HCT116 (cell line): ENCODE measurements at regions not wholly inside any gene's neighbourhood (a gene's known extent, or its start where the extent isn't known, plus 50 kb on each side); places are given as distances from the start of the nearest gene placed in this dataset.

Experiments used
- ATAC-seq: fragments of 200-7000 bp; cut with Tn5 transposase; 2 replicates; pipeline ENCODE4 v1.9.1; 2020; ENCODE audit warnings: mild to moderate bottlenecking, moderate library complexity
- BruUV-seq: library from RNA; stranded (reverse); fragments of 400-500 nt; replicated peaks from 2 replicates; lab custom pipeline; 2021; lab: Mats Ljungman, UMichigan
- CTCF ChIA-PET: fragments of 300-600 bp; sonication (Branson Sonifier 250); formaldehyde crosslinking; loops from one replicate; lab custom pipeline; 2021; ENCODE audit warnings: antibody characterized with exemption; lab: Charles Lee
- POLR2A ChIA-PET: fragments of 300-600, 350-600 bp; sonication (Branson Sonifier 250); formaldehyde crosslinking; loops from one replicate; lab custom pipeline; 2021; ENCODE audit warnings: antibody characterized with exemption; lab: Charles Lee
- RAD21 ChIA-PET, 2 experiments: fragments of 300-600 bp; sonication (Branson Sonifier 250); formaldehyde crosslinking; loops; one replicate each; lab custom pipeline; 2023; ENCODE audit warnings: low total read pairs in 2 of 2; ENCODE audit not compliant: uncharacterized antibody in 2 of 2, unreplicated experiment in 2 of 2, low non-redundant PET in 1 of 2; lab: Charles Lee
- DNase-seq: peaks from one replicate; pipeline ENCODE4 v3.0.0-alpha.2; 2010; ENCODE audit warnings: low read depth, low spot score
- H2AFZ ChIP-seq: fragments of 200-600 bp; shearing (Covaris generic), sonication (generic); 2 replicates; pipeline ENCODE4 v1.6.1; 2017; ENCODE audit warnings: low read depth, mixed run types, mixed read lengths, antibody characterized with exemption, low read length; ENCODE audit not compliant: poor library complexity, severe bottlenecking
- H3K27ac ChIP-seq: 2 replicates; pipeline ENCODE4 v1.5.1; 2012; ENCODE audit warnings: low read depth, low read length
- H3K27me3 ChIP-seq: fragments of 200-600 bp; sonication (generic); 2 replicates; pipeline ENCODE4 v1.6.1; 2016; ENCODE audit warnings: mixed run types, low read length, mixed read lengths; ENCODE audit not compliant: insufficient read depth
- H3K36me3 ChIP-seq, 2 experiments: fragments of 200-500 bp in 1 of 2; fragments of 200-600 bp in 1 of 2; sonication (Bioruptor generic) in 1 of 2; sonication (generic) in 1 of 2; 2 replicates each; pipeline versions ENCODE4 v1.5.1 to v1.6.1; 2014 to 2016; ENCODE audit warnings: low read length in 2 of 2, inconsistent platforms in 1 of 2, mixed read lengths in 1 of 2, mixed run types in 1 of 2; ENCODE audit not compliant: insufficient read depth in 2 of 2, control insufficient read depth in 1 of 2
- H3K4me1 ChIP-seq, 2 experiments: fragments of 200-600 bp in 1 of 2; sonication (generic) in 1 of 2; 2 replicates each; pipeline versions ENCODE4 v1.5.1 to v1.6.1; 2012 to 2017; ENCODE audit warnings: low read length in 2 of 2, inconsistent platforms in 1 of 2, mild to moderate bottlenecking in 1 of 2, mixed read lengths in 1 of 2, mixed run types in 1 of 2, moderate library complexity in 1 of 2; ENCODE audit not compliant: insufficient read depth in 2 of 2, control insufficient read depth in 1 of 2
- H3K4me2 ChIP-seq: fragments of 200-600 bp; sonication (generic); 2 replicates; pipeline ENCODE4 v1.6.1; 2017; ENCODE audit warnings: mixed run types, low read length, mixed read lengths
- H3K4me3 ChIP-seq, 2 experiments: fragments of 200-600 bp in 1 of 2; sonication (generic) in 1 of 2; replicated peaks in 1 of 2; 2 replicates each; pipeline ENCODE4 v1.5.1; 2011 to 2016; ENCODE audit warnings: low read length in 2 of 2, control low read depth in 1 of 2, low read depth in 1 of 2, mild to moderate bottlenecking in 1 of 2, mixed read lengths in 1 of 2, mixed run types in 1 of 2
- H3K79me2 ChIP-seq: fragments of 200-600 bp; sonication (generic); 2 replicates; pipeline ENCODE4 v1.6.1; 2017; ENCODE audit warnings: mild to moderate bottlenecking, mixed run types, low read length, moderate library complexity, mixed read lengths; ENCODE audit not compliant: insufficient read depth
- H3K9ac ChIP-seq: fragments of 200-600 bp; sonication (generic); 2 replicates; pipeline ENCODE4 v1.6.1; 2016; ENCODE audit warnings: low read length, mixed read lengths
- H3K9me2 ChIP-seq: fragments of 200-600 bp; sonication (generic), shearing (Covaris generic); 2 replicates; pipeline ENCODE4 v1.6.1; 2017; ENCODE audit warnings: mixed run types, mild to moderate bottlenecking, moderate library complexity; ENCODE audit not compliant: insufficient read depth
- H3K9me3 ChIP-seq, 2 experiments: fragments of 200-500 bp in 1 of 2; fragments of 200-600 bp in 1 of 2; sonication (Bioruptor generic) in 1 of 2; sonication (generic) in 1 of 2; 2 replicates each; pipeline ENCODE4 v1.6.1; 2014 to 2017; ENCODE audit warnings: low read length in 2 of 2, mixed read lengths in 2 of 2, inconsistent platforms in 1 of 2, low read depth in 1 of 2, mild to moderate bottlenecking in 1 of 2, mixed run types in 1 of 2, moderate library complexity in 1 of 2; ENCODE audit not compliant: control insufficient read depth in 1 of 2, insufficient read depth in 1 of 2
- H4K20me1 ChIP-seq: fragments of 200-600 bp; sonication (generic), shearing (Covaris generic); 2 replicates; pipeline ENCODE4 v1.6.1; 2017; ENCODE audit warnings: mixed run types, mild to moderate bottlenecking, moderate library complexity; ENCODE audit not compliant: insufficient read depth
- ATF3 ChIP-seq: IDR thresholded peaks from 2 replicates; pipeline ENCODE4 v1.6.1; 2012
- CBX3 ChIP-seq: IDR thresholded peaks from 2 replicates; pipeline ENCODE4 v1.6.1; 2012; ENCODE audit warnings: low read depth
- CEBPB ChIP-seq: IDR thresholded peaks from 2 replicates; pipeline ENCODE4 v1.6.1; 2012; ENCODE audit warnings: low read depth
- EGR1 ChIP-seq: IDR thresholded peaks from 2 replicates; pipeline ENCODE4 v1.6.1; 2012; ENCODE audit warnings: low read depth
- ELF1 ChIP-seq: IDR thresholded peaks from 2 replicates; pipeline ENCODE4 v1.6.1; 2012; ENCODE audit warnings: low read depth, borderline replicate concordance
- EZH2 ChIP-seq: fragments of 200-600 bp; sonication (generic); IDR thresholded peaks from 2 replicates; pipeline ENCODE4 v1.6.1; 2017; ENCODE audit warnings: antibody characterized with exemption, mixed run types
- EZH2phosphoT487 ChIP-seq: fragments of 200-600 bp; IDR thresholded peaks from 2 replicates; pipeline ENCODE4 v1.6.1; 2018; ENCODE audit warnings: antibody characterized with exemption, borderline replicate concordance
- FOSL1 ChIP-seq: IDR thresholded peaks from 2 replicates; pipeline ENCODE4 v1.6.1; 2012; ENCODE audit warnings: low read depth
- JUND ChIP-seq: IDR thresholded peaks from 2 replicates; pipeline ENCODE4 v1.6.1; 2012
- MAX ChIP-seq: IDR thresholded peaks from 2 replicates; pipeline ENCODE4 v1.6.1; 2012
- POLR2A ChIP-seq: IDR thresholded peaks from 2 replicates; pipeline ENCODE4 v1.7.0; 2011; ENCODE audit warnings: borderline replicate concordance; ENCODE audit not compliant: insufficient read depth, insufficient read length; ENCODE audit errors: extremely low read depth
- POLR2AphosphoS5 ChIP-seq: IDR thresholded peaks from 2 replicates; pipeline ENCODE4 v1.6.1; 2011; ENCODE audit warnings: mild to moderate bottlenecking, low read depth, low read length, moderate library complexity
- SIN3A ChIP-seq: IDR thresholded peaks from 2 replicates; pipeline ENCODE4 v1.6.1; 2012; ENCODE audit warnings: low read depth
- SP1 ChIP-seq: IDR thresholded peaks from 2 replicates; pipeline ENCODE4 v1.6.1; 2012; ENCODE audit warnings: low read depth
- SRF ChIP-seq: IDR thresholded peaks from 2 replicates; pipeline ENCODE4 v1.6.1; 2012; ENCODE audit warnings: low read depth
- TCF7L2 ChIP-seq: IDR thresholded peaks from 2 replicates; pipeline ENCODE4 v1.7.0; 2011; ENCODE audit warnings: borderline replicate concordance, inconsistent platforms; ENCODE audit not compliant: insufficient read depth, insufficient read length; ENCODE audit errors: extremely low read depth
- ZFX ChIP-seq: fragments of 450-650 bp; IDR thresholded peaks from 2 replicates; pipeline ENCODE4 v1.6.1; 2017
- ZNF274 ChIP-seq: fragments of 200-500 bp; sonication (Bioruptor generic); IDR thresholded peaks from 2 replicates; pipeline ENCODE4 v1.6.1; 2014; ENCODE audit warnings: mild to moderate bottlenecking, low read depth, low read length, inconsistent platforms
- intact Hi-C: fragments of 100-400 bp; cut with micrococcal nuclease; formaldehyde crosslinking; loops from 2 replicates; pipeline ENCODE4 v1.10.0; 2022
- TF ChIP-seq, protein P1 (sequence below): IDR thresholded peaks from 2 replicates; pipeline ENCODE4 v1.6.1; 2011; ENCODE audit warnings: mild to moderate bottlenecking, low read length, moderate library complexity; ENCODE audit not compliant: insufficient replicate concordance; ENCODE audit errors: extremely low read depth

DNA sequence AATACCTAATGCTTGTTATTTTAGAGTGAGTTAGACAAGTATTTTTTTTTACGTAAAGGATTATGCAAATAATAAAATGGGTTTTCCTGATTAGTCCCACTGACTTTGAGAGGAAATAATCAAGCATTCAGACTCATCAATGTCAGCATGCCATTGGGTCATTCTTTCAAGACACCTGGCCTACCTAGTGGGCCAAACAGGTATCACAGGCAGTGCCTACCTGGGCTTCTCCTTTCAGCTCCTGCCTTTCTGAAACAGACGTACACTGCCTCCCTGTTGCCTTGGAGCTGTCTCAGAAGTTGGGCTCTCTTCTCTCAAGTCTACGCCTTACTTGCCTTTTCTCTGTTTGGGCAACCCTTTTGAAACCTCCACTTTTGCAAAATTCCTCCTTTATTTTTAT lies 545.6 kb downstream of the SNAPC1 start:
- Histone ChIP-seq H3K4me3 (no peak overlapping the region), H3K27ac (no peak overlapping the region), H3K4me1 (no peaks in the 10 kb centered on the region), H4K20me1 (no peaks in the 10 kb centered on the region), H3K36me3 (no peaks in the 10 kb centered on the region), H3K9ac (no peak overlapping the region), H3K9me3 (peaks cover 0 to 2% of the 10 kb centered on the region in 2 experiments; a peak in 2 of 4 replicates), H3K27me3 (no peaks in the 10 kb centered on the region), H3K9me2 (no peaks in the 10 kb centered on the region), H2AFZ (no peak overlapping the region), H3K4me2 (no peak overlapping the region), H3K79me2 (no peaks in the 10 kb centered on the region)
- ATAC-seq (no peak), DNase-seq (no peak)
- BruUV-seq: no TSS peak
- ChIA-PET RAD21 (no interaction called here), CTCF (no interaction called here), POLR2A (no interaction called here)
- intact Hi-C loops: no loop called here
- no peak for TF ChIP-seq POLR2AphosphoS5
- TF ChIP-seq EGR1: no peak
- TF ChIP-seq, protein P1, sequence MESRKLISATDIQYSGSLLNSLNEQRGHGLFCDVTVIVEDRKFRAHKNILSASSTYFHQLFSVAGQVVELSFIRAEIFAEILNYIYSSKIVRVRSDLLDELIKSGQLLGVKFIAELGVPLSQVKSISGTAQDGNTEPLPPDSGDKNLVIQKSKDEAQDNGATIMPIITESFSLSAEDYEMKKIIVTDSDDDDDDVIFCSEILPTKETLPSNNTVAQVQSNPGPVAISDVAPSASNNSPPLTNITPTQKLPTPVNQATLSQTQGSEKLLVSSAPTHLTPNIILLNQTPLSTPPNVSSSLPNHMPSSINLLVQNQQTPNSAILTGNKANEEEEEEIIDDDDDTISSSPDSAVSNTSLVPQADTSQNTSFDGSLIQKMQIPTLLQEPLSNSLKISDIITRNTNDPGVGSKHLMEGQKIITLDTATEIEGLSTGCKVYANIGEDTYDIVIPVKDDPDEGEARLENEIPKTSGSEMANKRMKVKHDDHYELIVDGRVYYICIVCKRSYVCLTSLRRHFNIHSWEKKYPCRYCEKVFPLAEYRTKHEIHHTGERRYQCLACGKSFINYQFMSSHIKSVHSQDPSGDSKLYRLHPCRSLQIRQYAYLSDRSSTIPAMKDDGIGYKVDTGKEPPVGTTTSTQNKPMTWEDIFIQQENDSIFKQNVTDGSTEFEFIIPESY: no peak
- no peak for TF ChIP-seq EZH2phosphoT487
- no peak for TF ChIP-seq TCF7L2
- TF ChIP-seq EZH2: no peak
- TF ChIP-seq POLR2A: no peak
- no peak for TF ChIP-seq ZFX
- TF ChIP-seq ZNF274: no peak
- no peak for TF ChIP-seq SP1
- TF ChIP-seq FOSL1: no peak
- TF ChIP-seq ELF1: no peak
- TF ChIP-seq CEBPB: no peak
- TF ChIP-seq JUND: no peak
- TF ChIP-seq SIN3A: no peak
- TF ChIP-seq MAX: no peak
- no peak for TF ChIP-seq CBX3
- TF ChIP-seq SRF: no peak
- no peak for TF ChIP-seq ATF3
